Motor neuron (in vitro differentiated cells): ENCODE measurements at regions not wholly inside any gene's neighbourhood (a gene's known extent, or its start where the extent isn't known, plus 50 kb on each side); places are given as distances from the start of the nearest gene placed in this dataset.
"Not testable (repeated sequence)": the region's sequence is repeated elsewhere in the genome, so short reads cannot be mapped to it uniquely, and the experiment has no call there.

Source experiments
- ATAC-seq, 8 experiments: fragments of 200-7000 bp; cut with Tn5 transposase; replicated peaks in 6 of 8; 2 replicates each; pipeline ENCODE4 v1.8.0; 2021; ENCODE audit warnings: mild to moderate bottlenecking in 8 of 8, moderate library complexity in 8 of 8
- H3K27ac ChIP-seq, 2 donors: fragments of 250-450 bp; sonication (Bioruptor Pico); 2 replicates each; pipeline ENCODE4 v1.9.0; 2021; ENCODE audit warnings: antibody characterized with exemption in 2 of 2, mild to moderate bottlenecking in 2 of 2, moderate library complexity in 1 of 2
- H3K4me1 ChIP-seq, 2 donors: fragments of 250-450 bp; sonication (Bioruptor Pico); replicated peaks in 1 of 2; 2 replicates each; pipeline ENCODE4 v1.6.1; 2021; ENCODE audit warnings: antibody characterized with exemption in 2 of 2, mild to moderate bottlenecking in 2 of 2, moderate library complexity in 1 of 2
- H3K4me3 ChIP-seq, 5 donors: fragments of 250-450 bp; sonication (Bioruptor Pico); 2 replicates each; pipeline ENCODE4 v1.9.0; 2021; ENCODE audit warnings: antibody characterized with exemption in 5 of 5, mild to moderate bottlenecking in 5 of 5, moderate library complexity in 4 of 5
- WGBS, 10 experiments: fragments of 450-650 bp; shearing (Covaris generic); methylation state at CpG; one replicate each; pipeline ENCODE4 v1.0.0; 2022; 5-methylcytosine and 5-hydroxymethylcytosine counted together
- in situ Hi-C, 9 experiments: fragments of 400-800 bp; cut with MboI; loops; one replicate each; pipeline ENCODE4 v1.15.0; 2021; ENCODE audit warnings: low sequenced_read_pairs in 9 of 9, low pct_unique_long_range_greater_than_20kb in 2 of 9; ENCODE audit not compliant: unreplicated experiment in 9 of 9

GRCh38 chr2:10193276-10193795, 70.8 kb downstream of the RRM2 start:
- no peak overlapping the region for H3K4me3 ChIP-seq
- peaks cover 37% of the 10 kb centered on the region in 2 donors for H3K4me1 ChIP-seq
- H3K27ac ChIP-seq, result peak overlapping the region; percentile 62 to 69
- peak in 2 of 8 experiments; percentile 4 to 6 for ATAC-seq
- in situ Hi-C loops, result no loop called here
- WGBS, 10 experiments, result 55 to 100% (median 78%) methylated on average over 1 to 5 of the region's 17 CpGs; no CpG with 5 or more reads in 6 of the 10 experiments

- ATAC-seq, result peak; percentile 62 to 84 (median 71)
- 11 to 81% (median 45%) methylated on average over 1 to 11 of the region's 27 CpGs; no CpG with 5 or more reads in 1 of the 10 experiments for WGBS, 10 experiments
- in situ Hi-C loops, result no loop called here
Observed at GRCh38 chr2:10193851-10194820, 71.6 kb downstream of the RRM2 start.

DNA sequence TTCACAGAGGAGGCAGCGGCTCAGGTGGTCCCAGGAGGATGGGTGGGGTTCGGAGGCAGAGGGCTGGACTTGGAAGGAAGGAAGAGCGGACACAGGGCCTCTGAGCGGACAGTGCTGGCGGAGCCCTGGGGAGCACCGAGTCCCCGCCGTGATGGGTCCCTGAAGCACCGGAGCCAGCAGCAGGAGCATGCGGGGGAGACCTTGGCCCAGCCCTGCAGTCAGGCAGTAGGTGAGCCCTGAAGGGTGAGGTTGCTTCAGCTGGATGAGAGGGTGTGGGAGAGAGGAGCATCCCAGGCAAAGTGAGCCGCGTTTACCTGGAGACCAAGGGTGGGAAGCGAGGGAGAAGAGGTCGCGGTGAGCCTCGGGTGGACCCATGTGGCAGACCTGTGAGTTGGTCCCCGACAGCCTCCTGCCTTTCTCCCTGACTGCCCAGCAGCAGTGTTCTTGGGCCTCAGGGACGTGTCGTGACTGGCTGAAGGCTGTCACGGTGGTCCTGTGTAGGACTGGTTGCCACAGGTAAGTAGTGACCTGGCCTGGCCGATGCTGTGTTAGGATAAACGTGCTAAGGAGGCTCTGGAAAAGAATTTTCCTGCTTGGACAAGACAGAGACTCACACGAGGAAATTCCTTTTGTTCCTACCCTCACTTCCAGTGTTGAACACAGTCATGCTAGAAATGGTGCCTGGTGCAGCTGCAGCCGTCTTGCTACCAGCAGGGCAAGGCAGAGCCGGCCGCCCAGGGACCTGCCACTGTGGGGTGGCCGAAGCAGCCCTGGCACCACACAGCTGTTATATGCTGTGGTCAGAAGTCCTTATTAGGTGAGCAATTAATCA, 73.0 kb downstream of the RRM2 start:
- no peak overlapping the region for H3K4me3 ChIP-seq
- H3K27ac ChIP-seq, result peak overlapping the region in 1 of 2 donors; percentile 40
- peaks cover 37% of the 10 kb centered on the region in 2 donors for H3K4me1 ChIP-seq
- ATAC-seq, result no peak
- WGBS, 10 experiments, result 90 to 100% (median 97%) methylated on average over 2 to 8 of the region's 27 CpGs; no CpG with 5 or more reads in 5 of the 10 experiments
- in situ Hi-C loops, result no loop called here

More at GRCh38 chr2:10193851-10194820, 71.6 kb downstream of the RRM2 start:
- peak overlapping the region; percentile 62 to 76 for H3K27ac ChIP-seq
- H3K4me1 ChIP-seq, result peaks cover 37% of the 10 kb centered on the region in 2 donors
- H3K4me3 ChIP-seq, result no peak overlapping the region

DNA sequence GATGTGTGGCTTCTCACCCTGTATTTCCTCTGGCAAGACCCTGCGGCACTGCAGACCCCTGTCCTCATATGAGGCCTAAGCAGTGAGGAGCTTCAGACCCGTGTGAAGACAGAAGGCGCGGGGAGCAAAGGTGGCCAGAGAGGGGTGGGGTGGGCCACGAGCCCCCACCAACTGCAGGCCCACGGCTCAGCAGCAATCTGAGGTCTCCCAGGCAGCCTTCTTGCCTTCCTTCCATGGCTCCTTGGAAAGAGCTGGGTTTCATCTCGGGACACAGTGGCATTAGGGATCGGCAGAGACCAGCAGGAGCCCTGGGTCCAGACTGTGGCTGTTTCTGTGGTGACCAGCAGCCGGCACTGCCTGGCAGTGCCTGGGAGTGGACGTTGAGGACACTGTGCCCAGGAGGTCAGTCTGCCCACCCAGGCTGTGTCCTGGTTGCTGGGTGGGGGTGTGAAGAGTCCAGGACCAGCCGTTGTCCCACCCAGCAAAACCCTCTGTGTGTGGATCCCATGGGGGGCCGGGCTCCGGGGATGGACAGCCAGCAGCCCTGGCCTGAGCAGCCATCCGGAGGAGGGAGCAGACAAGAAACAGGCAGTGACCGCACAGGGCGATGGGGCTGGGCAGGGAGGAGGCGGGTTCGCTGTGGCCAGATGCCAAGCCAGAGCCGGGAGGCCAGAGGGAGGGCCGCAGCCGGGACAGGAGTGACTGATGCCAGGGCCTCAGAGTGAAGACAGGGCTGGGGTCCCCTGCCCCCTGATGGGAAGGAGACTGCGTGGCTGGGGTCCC, 73.8 kb downstream of the RRM2 start:
- 87 to 93% (median 93%) methylated on average over 3 to 6 of the region's 22 CpGs; no CpG with 5 or more reads in 7 of the 10 experiments for WGBS, 10 experiments
- Histone ChIP-seq H3K27ac (no peak overlapping the region), H3K4me1 (peaks cover 32 to 34% of the 10 kb centered on the region in 2 donors), H3K4me3 (no peak overlapping the region)
- peak in 4 of 8 experiments; percentile 38 to 74 (median 57) for ATAC-seq
- in situ Hi-C loops, result no loop called here

GRCh38 chr2:10196948-10197696, 74.6 kb downstream of the RRM2 start:
- Histone ChIP-seq H3K4me1 (peaks cover 24 to 27% of the 10 kb centered on the region in 2 donors), H3K27ac (no peak overlapping the region), H3K4me3 (no peak overlapping the region)
- ATAC-seq, result peak in 2 of 8 experiments; percentile 4 to 8
- WGBS, 10 experiments, result 80 to 93% methylated on average over 2 of the region's 17 CpGs; no CpG with 5 or more reads in 8 of the 10 experiments
- in situ Hi-C loops, result no loop called here

- Histone ChIP-seq H3K27ac (no peak overlapping the region), H3K4me3 (no peak overlapping the region), H3K4me1 (peaks cover 23 to 27% of the 10 kb centered on the region in 2 donors)
- in situ Hi-C loops, result no loop called here
- ATAC-seq, result no peak
- 0 to 82% (median 80%) methylated on average over 1 to 4 of the region's 5 CpGs; no CpG with 5 or more reads in 5 of the 10 experiments for WGBS, 10 experiments
Observed at GRCh38 chr2:10197697-10198076, 75.1 kb downstream of the RRM2 start.

DNA sequence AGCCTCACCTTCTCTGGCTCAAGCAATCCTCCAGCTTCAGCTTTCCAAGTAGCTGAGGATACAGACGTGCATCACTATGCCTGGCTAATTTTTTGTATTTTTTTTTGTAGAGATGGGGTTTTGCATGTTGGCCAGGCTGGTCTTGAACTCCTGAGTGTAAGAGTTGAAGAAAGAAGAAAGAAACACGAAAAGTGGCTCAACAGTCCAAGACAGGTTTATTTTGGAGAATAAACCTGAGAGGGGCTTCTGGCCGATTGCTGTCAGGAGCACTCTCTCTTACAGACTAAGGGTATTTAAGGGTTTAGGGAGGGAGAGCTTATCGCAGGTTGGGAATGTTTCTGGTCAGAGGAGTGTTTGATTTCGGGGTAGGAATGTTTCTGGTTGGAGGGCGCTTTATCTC, 75.9 kb downstream of the RRM2 start:
- ATAC-seq, H3K4me3 ChIP-seq, H3K27ac ChIP-seq, in situ Hi-C loops: not testable (repeated sequence)
- peaks cover 20 to 27% of the 10 kb centered on the region in 2 donors for H3K4me1 ChIP-seq
- WGBS, 10 experiments, result 78 to 100% (median 79%) methylated on average over 1 to 5 of the region's 6 CpGs; no CpG with 5 or more reads in 3 of the 10 experiments

GRCh38 chr2:10201201-10201600, 78.7 kb downstream of the RRM2 start:
- no peak for ATAC-seq
- Histone ChIP-seq H3K27ac (no peak overlapping the region), H3K4me3 (no peak overlapping the region), H3K4me1 (peaks cover 32 to 33% of the 10 kb centered on the region in 2 donors)
- in situ Hi-C loops, result no loop called here
- WGBS, 10 experiments, result 66 to 100% (median 92%) methylated on average over 1 to 4 of the region's 4 CpGs; no CpG with 5 or more reads in 1 of the 10 experiments

DNA sequence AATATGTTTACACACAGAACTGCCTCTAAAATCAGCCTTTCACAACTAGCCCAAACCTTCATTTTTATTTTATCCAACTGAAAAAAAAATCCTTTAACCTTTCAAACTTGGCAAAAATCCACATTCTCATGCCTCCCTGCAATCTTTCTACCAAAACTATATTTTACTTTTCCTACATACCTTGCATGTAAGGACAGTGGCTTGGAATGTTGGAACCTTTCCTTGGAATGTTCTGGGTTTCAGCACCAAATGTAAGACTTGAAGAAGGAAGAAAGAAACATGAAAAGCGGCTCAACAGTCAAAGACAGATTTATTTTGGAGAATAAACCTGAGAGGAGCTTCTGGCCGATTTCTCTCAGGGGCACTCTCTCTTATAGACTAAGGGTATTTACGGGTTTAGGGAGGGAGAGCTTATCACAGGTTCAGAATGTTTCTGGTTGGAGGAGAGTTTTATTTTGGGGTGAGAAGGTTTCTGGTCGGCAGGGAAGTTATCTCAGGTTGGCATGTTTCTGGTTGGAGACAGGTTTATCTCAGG, 79.7 kb downstream of the RRM2 start:
- Histone ChIP-seq H3K27ac (no peak overlapping the region), H3K4me1 (peaks cover 32 to 33% of the 10 kb centered on the region in 2 donors), H3K4me3 (no peak overlapping the region)
- no peak for ATAC-seq
- WGBS, 10 experiments, result 80 to 100% (median 90%) methylated on average over 1 to 4 of the region's 4 CpGs; no CpG with 5 or more reads in 1 of the 10 experiments
- in situ Hi-C loops, result no loop called here

GRCh38 chr2:10204326-10205161, 82.0 kb downstream of the RRM2 start:
- WGBS, 10 experiments, result 18 to 77% (median 46%) methylated on average over 4 to 10 of the region's 25 CpGs; no CpG with 5 or more reads in 2 of the 10 experiments
- H3K4me3 ChIP-seq, result no peak overlapping the region
- H3K27ac ChIP-seq, result peak overlapping the region; percentile 23 to 83
- in situ Hi-C loops, result no loop called here
- peak in 7 of 8 experiments; percentile 29 to 84 (median 69) for ATAC-seq
- H3K4me1 ChIP-seq, result peaks cover 50 to 51% of the 10 kb centered on the region in 2 donors

- in situ Hi-C loops, result no loop called here
- 32 to 100% (median 81%) methylated on average over 1 to 6 of the region's 9 CpGs; no CpG with 5 or more reads in 5 of the 10 experiments for WGBS, 10 experiments
- H3K4me3 ChIP-seq, result no peak overlapping the region
- H3K27ac ChIP-seq, result peak overlapping the region in 1 of 2 donors; percentile 83
- peaks cover 50 to 53% of the 10 kb centered on the region in 2 donors for H3K4me1 ChIP-seq
- no peak for ATAC-seq
Observed at GRCh38 chr2:10205162-10205475, 82.6 kb downstream of the RRM2 start.
